HG03159 (cell line): ENCODE measurements at regions not wholly inside any gene's neighbourhood (a gene's known extent, or its start where the extent isn't known, plus 50 kb on each side); places are given as distances from the start of the nearest gene placed in this dataset.
A peak's percentile ranks its signal among the peaks of the same experiment; 100 is the strongest.

ENCODE experiments used
- ATAC-seq: cut with Tn5 transposase; IDR thresholded peaks from one replicate; pipeline ENCODE4 v1.9.1; 2021; ENCODE audit warnings: mild to moderate bottlenecking, moderate library complexity; ENCODE audit not compliant: unreplicated experiment

DNA sequence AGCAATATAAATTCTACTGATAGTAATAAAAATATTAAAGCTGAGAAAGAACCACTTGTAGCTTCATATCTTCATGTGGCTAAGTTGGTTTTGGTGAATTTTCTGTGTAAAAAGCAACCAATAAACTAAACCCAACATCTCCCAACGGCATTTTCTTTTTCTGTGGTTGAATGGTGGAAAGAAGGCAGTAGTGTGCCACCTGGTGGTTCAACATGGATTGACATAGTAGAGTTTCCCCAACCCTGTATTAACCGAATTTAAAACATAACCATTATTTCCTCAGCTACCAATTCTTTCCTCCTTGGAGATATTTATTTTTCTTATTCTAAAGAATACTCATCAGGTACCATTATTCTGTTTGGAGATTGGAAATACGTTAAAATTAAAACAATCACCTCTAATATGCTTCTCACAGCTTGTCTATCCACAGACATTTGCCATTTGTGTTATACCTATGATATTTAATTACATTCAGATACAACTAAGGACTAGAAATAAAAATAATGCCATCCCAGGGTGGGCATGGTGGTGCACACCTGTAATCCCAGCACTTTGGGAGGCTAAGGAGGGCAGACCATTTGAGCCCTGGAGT lies 117.1 kb upstream of the EEF1E1 start:
- ATAC-seq, result peak; percentile 88

DNA sequence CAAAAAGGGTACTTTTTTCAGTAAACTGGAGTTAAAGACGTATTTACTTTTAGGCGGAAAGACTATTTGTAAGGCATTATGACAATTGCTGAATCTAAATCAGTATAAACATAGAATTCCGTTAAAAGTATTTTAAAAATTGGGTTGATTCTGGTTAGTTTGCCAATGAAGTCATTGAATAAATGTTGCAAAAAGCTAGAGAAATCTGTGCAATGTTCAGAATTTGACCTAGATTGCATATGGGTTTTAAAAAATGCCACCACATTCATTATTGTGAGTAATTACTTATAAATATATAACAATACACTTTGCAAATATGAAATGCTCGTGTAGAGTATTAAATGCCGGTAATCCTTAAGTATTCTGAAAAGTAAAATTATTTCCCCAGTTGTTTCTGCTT lies 116.5 kb upstream of the EEF1E1 start:
- ATAC-seq, result no peak

- ATAC-seq, result no peak
These were observed 113.3 kb upstream of the EEF1E1 start for GRCh38 chr6:8215631-8216030.

GRCh38 chr6:8213995-8214394 lies 111.6 kb upstream of the EEF1E1 start:
- no peak for ATAC-seq

- no peak for ATAC-seq
These were observed 110.5 kb upstream of the EEF1E1 start for GRCh38 chr6:8212720-8213434.

GRCh38 chr6:8207869-8208191 lies 105.5 kb upstream of the EEF1E1 start:
- ATAC-seq, result no peak

GRCh38 chr6:8207191-8207868 lies 105.0 kb upstream of the EEF1E1 start:
- no peak for ATAC-seq

DNA sequence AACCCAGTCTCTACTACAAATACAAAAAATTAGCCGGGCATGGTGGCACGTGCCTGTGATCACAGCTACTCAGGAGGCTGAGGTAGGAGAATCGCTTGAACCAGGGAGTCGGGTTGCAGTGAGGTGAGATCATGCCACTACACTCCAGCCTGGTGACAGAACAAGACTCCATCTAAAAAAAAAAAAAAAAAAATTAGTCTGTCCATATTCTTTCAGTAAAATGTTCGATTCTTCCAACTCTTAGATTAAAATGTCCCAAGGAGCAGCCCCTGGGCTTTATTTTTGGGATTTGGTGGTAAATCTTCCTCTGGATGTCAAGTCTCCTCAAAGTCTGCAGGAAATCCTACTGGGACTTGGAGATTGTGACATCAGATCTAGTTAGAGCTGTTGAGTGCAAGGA lies 101.0 kb upstream of the EEF1E1 start:
- no peak for ATAC-seq

DNA sequence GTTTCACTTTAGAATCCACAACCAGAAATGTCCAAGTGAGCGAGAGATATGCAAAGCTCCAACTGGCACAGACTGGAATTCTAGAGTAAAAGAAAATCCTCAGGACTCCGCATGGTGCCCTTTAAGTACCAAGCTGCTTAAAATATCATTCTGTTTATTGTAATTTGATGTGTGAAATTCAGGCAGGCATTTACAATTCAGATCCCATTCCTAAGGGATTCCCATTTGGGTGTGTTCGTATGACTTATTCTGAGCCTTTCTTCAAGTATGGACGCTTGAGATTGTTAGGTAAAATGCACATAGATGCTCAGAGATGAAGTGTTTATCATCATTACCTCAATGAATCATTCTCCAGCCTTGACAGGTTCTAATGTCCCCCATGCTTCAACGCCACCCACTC lies 99.3 kb upstream of the EEF1E1 start:
- no peak for ATAC-seq

DNA sequence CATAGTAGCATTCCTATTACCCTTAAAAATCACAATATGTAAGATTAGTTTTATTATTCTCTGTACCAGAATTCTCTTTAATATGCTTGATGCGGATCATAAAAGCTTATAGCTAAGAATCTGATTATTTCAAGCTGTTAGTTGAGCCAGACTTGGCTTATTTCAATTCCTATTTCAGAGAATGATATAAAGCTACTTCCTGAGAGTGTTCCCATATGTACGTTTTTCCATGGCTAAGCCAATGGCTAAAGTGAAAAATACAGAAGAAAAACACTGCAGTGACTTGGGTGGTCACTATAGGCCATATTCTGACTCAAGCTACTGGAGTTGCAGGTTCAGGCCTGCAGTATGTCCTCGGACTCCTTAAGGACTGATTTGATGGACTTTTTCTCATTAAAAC lies 97.9 kb upstream of the EEF1E1 start:
- no peak for ATAC-seq

DNA sequence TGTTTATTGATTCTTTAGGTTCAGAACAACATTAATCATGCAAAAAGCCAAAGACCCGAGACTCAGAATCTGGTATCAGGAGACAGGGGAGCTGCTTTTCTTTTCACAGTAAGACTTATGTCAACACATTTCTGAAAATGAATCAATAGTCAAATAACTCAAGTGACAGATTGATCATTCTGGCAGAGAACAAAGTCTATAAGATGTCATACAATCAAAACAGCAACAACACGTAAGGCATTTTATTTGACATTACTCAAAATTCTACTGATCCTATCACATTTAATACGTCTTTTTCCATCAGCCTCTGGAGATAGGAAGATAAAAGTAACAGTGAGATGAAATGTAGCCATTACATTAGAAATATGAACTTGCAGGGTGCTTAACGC lies 93.4 kb upstream of the EEF1E1 start:
- no peak for ATAC-seq

- ATAC-seq, result no peak
These were observed 92.8 kb upstream of the EEF1E1 start for GRCh38 chr6:8195040-8195713.

DNA sequence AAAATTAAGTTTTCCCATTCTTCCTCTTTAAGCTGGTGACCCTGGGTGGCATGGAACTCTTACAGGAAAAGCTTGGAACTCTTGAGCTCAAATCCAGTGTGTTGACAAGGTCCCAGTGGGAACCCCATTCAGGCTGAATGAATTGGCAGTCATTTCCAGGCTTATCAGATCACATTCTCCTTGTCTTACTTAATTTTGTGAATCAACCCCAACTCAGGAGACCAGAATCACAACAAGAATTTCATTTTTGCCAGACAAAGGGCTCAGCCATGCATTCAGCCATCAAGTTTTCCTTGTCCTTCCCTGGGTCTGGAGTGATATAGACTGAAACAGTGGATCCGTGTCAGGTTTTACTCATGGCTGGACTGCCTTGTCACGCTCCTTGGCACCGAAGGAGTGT lies 92.1 kb upstream of the EEF1E1 start:
- ATAC-seq, result no peak

- no peak for ATAC-seq
These were observed 91.2 kb upstream of the EEF1E1 start for GRCh38 chr6:8193541-8193940.

GRCh38 chr6:8192597-8192996 lies 90.2 kb upstream of the EEF1E1 start:
- no peak for ATAC-seq

DNA sequence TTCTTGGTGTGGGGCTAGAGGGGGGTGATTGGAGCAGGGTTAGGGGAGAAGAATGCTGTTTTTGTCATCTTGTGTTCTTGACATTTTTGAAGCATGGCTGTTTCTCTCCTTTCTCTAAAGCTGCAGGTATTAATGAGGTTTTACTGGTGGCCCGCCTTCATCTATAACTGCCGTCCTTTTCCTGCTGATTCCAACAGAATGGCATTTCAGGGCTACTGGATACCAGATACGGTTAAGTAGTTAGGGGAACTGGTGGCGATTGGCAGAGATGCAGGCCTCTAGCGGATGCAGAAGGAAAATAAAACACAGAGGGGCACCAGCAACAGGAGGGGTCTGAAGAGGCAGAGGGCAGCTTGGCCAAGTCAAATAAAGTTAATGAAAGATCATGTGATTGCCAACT lies 89.7 kb upstream of the EEF1E1 start:
- no peak for ATAC-seq

GRCh38 chr6:8191629-8192028 lies 89.3 kb upstream of the EEF1E1 start:
- no peak for ATAC-seq

- ATAC-seq, result no peak
These were observed 84.9 kb upstream of the EEF1E1 start for GRCh38 chr6:8187209-8187608.

GRCh38 chr6:8182902-8183665 lies 80.7 kb upstream of the EEF1E1 start:
- ATAC-seq, result no peak

DNA sequence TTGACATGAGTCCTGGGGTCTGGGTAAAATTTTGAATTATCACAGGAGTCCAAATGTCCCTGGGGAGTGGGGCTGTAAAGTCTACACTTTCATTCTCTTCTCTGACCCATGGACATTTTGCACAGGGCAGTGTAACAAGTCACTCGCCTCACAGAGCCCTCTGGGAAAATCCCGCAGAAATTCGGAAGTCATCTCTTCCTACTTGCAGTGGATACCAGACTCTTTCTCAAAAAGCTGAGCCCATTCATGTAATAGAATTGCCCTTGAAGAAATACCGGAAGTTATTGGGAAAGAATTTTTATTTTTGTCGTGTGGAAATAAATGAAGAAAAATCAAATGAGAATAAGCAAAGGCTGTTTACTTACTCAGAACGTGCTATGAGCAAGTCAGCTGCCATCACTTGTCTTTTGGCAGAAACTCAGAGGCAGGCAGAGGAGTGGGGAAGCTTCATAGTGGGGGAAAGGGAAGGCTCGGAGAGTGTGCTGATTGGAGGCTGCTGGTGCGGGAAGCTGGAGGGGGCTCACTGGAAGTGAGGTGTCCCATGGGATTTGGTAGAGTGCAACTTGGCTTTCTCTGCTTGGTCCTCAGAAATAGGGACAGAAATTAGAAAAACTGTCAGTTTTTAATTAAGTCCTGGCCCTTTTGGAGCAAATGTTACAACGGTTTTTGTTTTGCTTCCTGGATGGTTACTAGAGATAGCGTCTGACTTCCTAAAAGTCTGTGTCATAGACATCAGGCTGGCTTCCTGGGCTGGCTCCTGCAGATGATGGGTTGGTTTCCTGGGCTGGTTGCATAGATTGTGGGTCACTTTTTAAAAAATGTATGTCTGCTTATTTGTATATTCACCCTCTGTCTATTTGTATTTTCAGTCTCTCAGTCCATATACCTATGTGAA lies 79.8 kb upstream of the EEF1E1 start:
- no peak for ATAC-seq
